DND-41 (cell line): ENCODE measurements at regions not wholly inside any gene's neighbourhood (a gene's known extent, or its start where the extent isn't known, plus 50 kb on each side); places are given as distances from the start of the nearest gene placed in this dataset.

Source experiments
- ATAC-seq: fragments of 200-7000 bp; cut with Tn5 transposase; 3 replicates; pipeline ENCODE4 v1.9.1; 2021; ENCODE audit warnings: low read depth; ENCODE audit not compliant: insufficient read depth
- DNase-seq: peaks from one replicate; pipeline ENCODE4 v3.0.0-alpha.2; 2020
- H2AFZ ChIP-seq: 2 replicates; pipeline ENCODE4 v1.6.0; 2012; ENCODE audit warnings: low read depth, low read length
- H3K27ac ChIP-seq: 2 replicates; pipeline ENCODE4 v1.5.1; 2012; ENCODE audit warnings: low read length, inconsistent platforms
- H3K27me3 ChIP-seq: fragments of 200-600 bp; sonication (generic); 2 replicates; pipeline ENCODE4 v1.6.0; 2012; ENCODE audit warnings: low read length, mild to moderate bottlenecking, inconsistent platforms; ENCODE audit not compliant: insufficient read depth, poor library complexity
- H3K36me3 ChIP-seq: 2 replicates; pipeline ENCODE4 v1.5.1; 2012; ENCODE audit warnings: low read length, inconsistent platforms; ENCODE audit not compliant: insufficient read depth
- H3K4me1 ChIP-seq: 2 replicates; pipeline ENCODE4 v1.5.1; 2012; ENCODE audit warnings: mild to moderate bottlenecking, low read length; ENCODE audit not compliant: insufficient read depth
- H3K4me2 ChIP-seq: 2 replicates; pipeline ENCODE4 v1.6.0; 2012; ENCODE audit warnings: mild to moderate bottlenecking, moderate library complexity, low read length, inconsistent platforms; ENCODE audit not compliant: insufficient read depth
- H3K4me3 ChIP-seq, 2 experiments: fragments of 200-600 bp in 1 of 2; shearing (Covaris generic) in 1 of 2; 2 replicates each; pipeline ENCODE4 v1.5.1; 2012 to 2016; ENCODE audit warnings: inconsistent platforms in 2 of 2, low read length in 2 of 2, mild to moderate bottlenecking in 2 of 2, low read depth in 1 of 2, moderate library complexity in 1 of 2
- H3K79me2 ChIP-seq: 2 replicates; pipeline ENCODE4 v1.6.0; 2012; ENCODE audit warnings: low read length, inconsistent platforms; ENCODE audit not compliant: insufficient read depth
- H3K9ac ChIP-seq: 2 replicates; pipeline ENCODE4 v1.6.0; 2012; ENCODE audit warnings: low read depth, mild to moderate bottlenecking, inconsistent platforms, low read length, moderate library complexity
- H3K9me3 ChIP-seq: 2 replicates; pipeline ENCODE4 v1.5.1; 2012; ENCODE audit warnings: low read length, moderate library complexity, mild to moderate bottlenecking, inconsistent platforms; ENCODE audit not compliant: insufficient read depth, severe bottlenecking
- H4K20me1 ChIP-seq: 2 replicates; pipeline ENCODE4 v1.6.0; 2012; ENCODE audit warnings: low read length; ENCODE audit not compliant: insufficient read depth
- EZH2 ChIP-seq: IDR thresholded peaks from 3 replicates; pipeline ENCODE4 v1.6.1; 2012; ENCODE audit warnings: borderline replicate concordance, low read depth, mild to moderate bottlenecking, moderate library complexity, low read length, inconsistent platforms; ENCODE audit not compliant: severe bottlenecking
- TF ChIP-seq, protein P1 (sequence below): IDR thresholded peaks from 2 replicates; pipeline ENCODE4 v1.5.1; 2012; ENCODE audit warnings: borderline replicate concordance, low read length, moderate library complexity, mild to moderate bottlenecking; ENCODE audit not compliant: poor library complexity, severe bottlenecking; ENCODE audit errors: extremely low read depth

DNA sequence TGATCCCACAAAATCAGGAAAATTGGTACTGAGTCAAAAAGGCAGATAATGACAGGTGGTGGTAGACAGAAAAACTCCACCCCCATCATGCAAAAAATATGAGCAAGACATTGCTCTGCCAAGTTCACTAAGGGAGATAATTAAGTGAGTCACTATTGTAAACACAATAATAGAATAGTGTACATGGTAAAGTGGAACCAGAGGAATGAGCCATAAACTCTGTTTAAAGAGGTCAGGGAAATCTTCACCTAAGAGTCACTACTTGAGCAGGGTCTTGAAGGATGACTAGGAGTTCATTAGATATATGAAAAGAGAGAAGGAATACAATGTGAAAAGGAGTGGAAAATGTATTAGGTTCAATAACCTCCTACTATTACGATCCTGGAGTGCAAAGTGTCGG is 213.4 kb upstream of the PEX5L start:
- Histone ChIP-seq H3K4me3 (no peak overlapping the region), H3K27ac (no peak overlapping the region), H3K9me3 (no peaks in the 10 kb centered on the region), H3K4me2 (no peak overlapping the region), H3K79me2 (no peaks in the 10 kb centered on the region), H3K27me3 (no peaks in the 10 kb centered on the region), H3K4me1 (no peaks in the 10 kb centered on the region), H3K36me3 (no peaks in the 10 kb centered on the region), H3K9ac (no peak overlapping the region), H4K20me1 (no peaks in the 10 kb centered on the region), H2AFZ (no peak overlapping the region)
- TF ChIP-seq EZH2, result no peak
- TF ChIP-seq, protein P1, sequence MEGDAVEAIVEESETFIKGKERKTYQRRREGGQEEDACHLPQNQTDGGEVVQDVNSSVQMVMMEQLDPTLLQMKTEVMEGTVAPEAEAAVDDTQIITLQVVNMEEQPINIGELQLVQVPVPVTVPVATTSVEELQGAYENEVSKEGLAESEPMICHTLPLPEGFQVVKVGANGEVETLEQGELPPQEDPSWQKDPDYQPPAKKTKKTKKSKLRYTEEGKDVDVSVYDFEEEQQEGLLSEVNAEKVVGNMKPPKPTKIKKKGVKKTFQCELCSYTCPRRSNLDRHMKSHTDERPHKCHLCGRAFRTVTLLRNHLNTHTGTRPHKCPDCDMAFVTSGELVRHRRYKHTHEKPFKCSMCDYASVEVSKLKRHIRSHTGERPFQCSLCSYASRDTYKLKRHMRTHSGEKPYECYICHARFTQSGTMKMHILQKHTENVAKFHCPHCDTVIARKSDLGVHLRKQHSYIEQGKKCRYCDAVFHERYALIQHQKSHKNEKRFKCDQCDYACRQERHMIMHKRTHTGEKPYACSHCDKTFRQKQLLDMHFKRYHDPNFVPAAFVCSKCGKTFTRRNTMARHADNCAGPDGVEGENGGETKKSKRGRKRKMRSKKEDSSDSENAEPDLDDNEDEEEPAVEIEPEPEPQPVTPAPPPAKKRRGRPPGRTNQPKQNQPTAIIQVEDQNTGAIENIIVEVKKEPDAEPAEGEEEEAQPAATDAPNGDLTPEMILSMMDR, result no peak
- no peak for ATAC-seq
- no peak for DNase-seq

DNA sequence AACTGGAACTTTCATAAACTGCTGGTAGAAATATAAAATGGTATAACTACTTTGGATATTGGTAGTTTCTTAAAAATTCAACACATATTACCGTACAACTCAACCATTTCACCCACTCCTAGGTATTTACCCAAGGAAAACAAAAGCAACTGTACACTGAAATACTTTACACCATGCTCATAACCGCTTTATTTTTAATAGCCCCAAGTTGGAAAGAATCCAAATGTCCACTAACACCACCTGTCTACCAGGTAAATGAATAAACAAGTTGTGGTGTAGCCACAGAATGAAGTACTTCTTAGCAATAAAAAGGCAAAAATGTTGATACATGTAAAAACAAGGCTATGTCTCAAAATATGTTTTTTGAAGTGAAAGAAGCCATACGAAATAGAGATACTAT is 215.9 kb upstream of the PEX5L start:
- ATAC-seq (no peak), DNase-seq (no peak)
- Histone ChIP-seq H3K4me3 (no peak overlapping the region), H3K4me2 (no peak overlapping the region), H3K9me3 (no peaks in the 10 kb centered on the region), H3K79me2 (no peaks in the 10 kb centered on the region), H3K27me3 (no peaks in the 10 kb centered on the region), H2AFZ (no peak overlapping the region), H3K27ac (no peak overlapping the region), H3K36me3 (no peaks in the 10 kb centered on the region), H3K4me1 (no peaks in the 10 kb centered on the region), H4K20me1 (no peaks in the 10 kb centered on the region), H3K9ac (no peak overlapping the region)
- TF ChIP-seq, protein P1, result no peak
- TF ChIP-seq EZH2, result no peak

DNA sequence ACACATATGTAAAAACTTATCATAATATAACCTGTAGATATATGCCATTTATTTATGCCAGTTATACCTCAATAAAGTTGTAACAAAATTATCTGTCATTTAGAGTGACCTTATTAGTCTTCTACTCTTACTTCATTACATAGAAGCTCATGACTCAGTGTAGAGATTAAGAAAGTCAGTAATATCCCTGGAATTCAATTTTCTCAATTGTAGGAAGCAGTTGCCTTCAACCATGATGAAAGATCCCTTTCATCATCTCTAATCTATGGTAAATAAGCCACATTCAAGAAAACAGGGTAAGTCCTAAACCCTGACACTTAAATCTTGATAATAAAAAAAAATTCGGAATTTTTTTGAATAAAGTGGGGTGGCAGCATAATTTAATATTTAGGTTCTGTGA is 216.5 kb upstream of the PEX5L start:
- no peak for TF ChIP-seq EZH2
- TF ChIP-seq, protein P1, result no peak
- no peak for DNase-seq
- no peaks in the 10 kb centered on the region for H3K9me3 ChIP-seq
- no peaks in the 10 kb centered on the region for H3K36me3 ChIP-seq
- H3K9ac ChIP-seq, result no peak overlapping the region
- no peaks in the 10 kb centered on the region for H3K79me2 ChIP-seq
- no peak for ATAC-seq
- H3K27ac ChIP-seq, result no peak overlapping the region
- H3K4me2 ChIP-seq, result no peak overlapping the region
- no peak overlapping the region for H3K4me3 ChIP-seq
- no peaks in the 10 kb centered on the region for H3K4me1 ChIP-seq
- no peaks in the 10 kb centered on the region for H3K27me3 ChIP-seq
- H2AFZ ChIP-seq, result no peak overlapping the region
- no peaks in the 10 kb centered on the region for H4K20me1 ChIP-seq

DNA sequence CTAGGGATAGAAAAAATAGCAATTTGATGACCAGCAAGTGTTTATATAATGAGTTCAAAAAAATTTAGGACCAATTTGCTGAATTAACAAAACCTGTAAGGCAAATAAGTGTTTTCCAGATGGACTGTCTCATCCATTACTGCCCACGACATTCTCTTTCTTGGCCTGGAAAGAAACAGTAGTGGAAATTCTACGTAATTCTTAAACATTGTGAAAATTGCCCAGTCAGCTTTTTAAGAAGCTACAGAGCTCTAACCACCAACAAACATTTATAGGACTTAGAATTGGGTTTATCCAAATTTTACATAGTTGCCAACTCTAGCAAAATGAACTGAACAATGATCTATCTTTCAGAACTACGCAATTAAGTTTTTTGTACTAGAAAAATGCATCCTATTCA is 227.7 kb upstream of the PEX5L start:
- no peak for ATAC-seq
- Histone ChIP-seq H3K79me2 (no peaks in the 10 kb centered on the region), H3K36me3 (no peaks in the 10 kb centered on the region), H3K4me1 (peaks cover 40% of the 10 kb centered on the region), H3K27ac (no peak overlapping the region), H3K4me2 (no peak overlapping the region), H3K4me3 (no peak overlapping the region), H3K27me3 (no peaks in the 10 kb centered on the region), H3K9me3 (peaks cover 21% of the 10 kb centered on the region), H2AFZ (no peak overlapping the region), H3K9ac (no peak overlapping the region), H4K20me1 (no peaks in the 10 kb centered on the region)
- no peak for TF ChIP-seq EZH2
- TF ChIP-seq, protein P1, result no peak
- DNase-seq, result no peak
